KOPT-K1 (cell line): ENCODE measurements at regions not wholly inside any gene's neighbourhood (a gene's known extent, or its start where the extent isn't known, plus 50 kb on each side); places are given as distances from the start of the nearest gene placed in this dataset.

Experiments used
- H3K27ac ChIP-seq: fragments of 200-600 bp; sonication (generic); 2 replicates; pipeline ENCODE4 v1.5.1; 2016; ENCODE audit warnings: antibody characterized with exemption, mild to moderate bottlenecking, low read depth, low read length; ENCODE audit not compliant: poor library complexity, severe bottlenecking
- H3K36me3 ChIP-seq: fragments of 200-600 bp; sonication (generic); 2 replicates; pipeline ENCODE4 v1.5.1; 2017; ENCODE audit warnings: antibody characterized with exemption, mild to moderate bottlenecking, low read length, moderate library complexity; ENCODE audit not compliant: insufficient read depth
- H3K9me3 ChIP-seq: fragments of 200-600 bp; sonication (generic); 2 replicates; pipeline ENCODE4 v1.5.1; 2017; ENCODE audit warnings: antibody characterized with exemption, low read length, mild to moderate bottlenecking; ENCODE audit not compliant: insufficient read depth, poor library complexity, severe bottlenecking

DNA sequence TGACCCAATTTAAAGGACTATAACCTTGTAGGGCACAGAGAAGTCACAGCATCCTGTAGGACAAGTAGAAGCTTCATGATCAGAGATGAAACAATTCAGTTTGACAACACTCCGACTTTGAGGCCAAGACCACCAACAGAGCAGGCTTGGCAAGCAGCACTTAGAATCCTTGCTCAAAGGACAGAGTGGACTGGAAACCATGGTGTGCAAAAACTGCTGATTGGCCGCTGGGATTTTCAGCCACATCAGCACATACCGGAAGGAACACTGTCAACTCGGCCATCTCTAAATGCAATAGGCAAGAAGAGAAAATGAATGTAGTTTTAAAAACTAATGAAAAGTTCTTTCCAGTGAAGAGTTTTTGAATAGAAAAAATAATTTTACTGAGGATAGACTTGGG, 92.0 kb upstream of the PRMT6 start:
- no peaks in the 10 kb centered on the region for H3K9me3 ChIP-seq

GRCh38 chr1:106968644-106969043, 87.8 kb upstream of the PRMT6 start:
- Histone ChIP-seq H3K9me3 (no peaks in the 10 kb centered on the region), H3K27ac (no peak overlapping the region), H3K36me3 (no peaks in the 10 kb centered on the region)

More for the DNA sequence above, 92.0 kb upstream of the PRMT6 start:
- Histone ChIP-seq H3K27ac (no peak overlapping the region), H3K36me3 (no peaks in the 10 kb centered on the region)

DNA sequence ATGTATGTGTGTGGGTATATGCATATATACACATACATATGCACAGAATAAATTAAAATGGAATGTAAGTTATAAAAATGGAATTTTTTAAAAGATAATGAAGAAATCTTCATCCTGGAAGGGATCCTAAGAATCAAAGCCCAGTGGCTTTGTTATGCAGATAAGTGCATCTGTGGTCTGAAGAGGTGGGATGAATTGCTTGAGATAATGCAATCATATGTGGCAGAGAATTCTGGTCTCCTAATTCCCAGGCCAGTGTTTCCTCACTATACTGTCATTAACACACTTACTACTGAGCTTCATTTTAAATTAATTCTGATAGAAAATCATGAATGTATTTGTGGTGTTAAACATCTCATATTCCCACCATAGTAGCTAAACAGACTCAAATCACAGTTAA, 86.7 kb upstream of the PRMT6 start:
- Histone ChIP-seq H3K27ac (no peak overlapping the region), H3K9me3 (no peaks in the 10 kb centered on the region), H3K36me3 (no peaks in the 10 kb centered on the region)

GRCh38 chr1:106972074-106972473, 84.4 kb upstream of the PRMT6 start:
- H3K9me3 ChIP-seq: no peaks in the 10 kb centered on the region
- no peaks in the 10 kb centered on the region for H3K36me3 ChIP-seq

GRCh38 chr1:106975944-106976343, 80.5 kb upstream of the PRMT6 start:
- H3K27ac ChIP-seq: no peak overlapping the region
- no peaks in the 10 kb centered on the region for H3K9me3 ChIP-seq
- H3K36me3 ChIP-seq: no peaks in the 10 kb centered on the region

More at GRCh38 chr1:106972074-106972473, 84.4 kb upstream of the PRMT6 start:
- H3K27ac ChIP-seq: no peak overlapping the region

DNA sequence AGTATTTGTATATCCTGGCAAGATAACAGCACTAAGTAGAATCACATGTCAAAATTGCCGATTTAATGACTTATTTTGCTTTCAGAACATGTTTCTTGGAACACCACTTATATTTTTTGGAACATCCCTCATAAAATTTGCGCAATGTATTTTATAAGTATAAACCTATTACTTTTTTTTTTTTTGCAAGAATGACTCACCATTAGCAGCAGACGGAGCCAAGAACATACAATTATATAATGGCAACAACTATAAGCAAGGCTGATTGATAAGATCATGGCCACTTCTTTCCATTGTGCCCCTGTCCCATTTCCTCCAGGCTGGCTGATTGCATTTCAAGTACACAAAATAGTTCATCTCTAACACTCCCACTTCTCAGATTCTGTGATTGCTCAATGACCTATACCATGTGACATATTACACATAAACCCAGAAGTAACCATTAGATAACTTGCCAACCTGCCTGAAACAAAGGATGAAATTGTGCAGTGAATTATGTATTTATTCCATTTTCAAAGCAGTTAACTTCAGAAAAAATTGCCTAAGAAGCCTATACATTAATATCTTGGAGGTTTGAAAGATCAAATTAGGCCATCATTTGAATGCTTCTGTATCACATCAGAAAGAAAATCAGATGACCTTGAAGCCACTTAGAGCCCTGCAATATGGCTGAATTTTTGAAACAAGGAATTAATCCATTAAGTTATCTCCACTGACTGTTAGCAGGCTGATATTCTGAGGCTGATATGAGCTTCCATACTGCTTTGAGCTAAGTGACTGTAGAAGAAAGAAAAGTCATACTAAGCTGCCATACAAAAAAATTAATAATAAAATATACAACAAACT, 77.8 kb upstream of the PRMT6 start:
- Histone ChIP-seq H3K27ac (no peak overlapping the region), H3K9me3 (no peaks in the 10 kb centered on the region), H3K36me3 (no peaks in the 10 kb centered on the region)

- no peaks in the 10 kb centered on the region for H3K36me3 ChIP-seq
- no peak overlapping the region for H3K27ac ChIP-seq
- no peaks in the 10 kb centered on the region for H3K9me3 ChIP-seq
Observed at GRCh38 chr1:106979371-106979770, 77.1 kb upstream of the PRMT6 start.

- Histone ChIP-seq H3K27ac (no peak overlapping the region), H3K36me3 (no peaks in the 10 kb centered on the region), H3K9me3 (no peaks in the 10 kb centered on the region)
Observed at GRCh38 chr1:106980121-106980520, 76.4 kb upstream of the PRMT6 start.

- Histone ChIP-seq H3K36me3 (no peaks in the 10 kb centered on the region), H3K9me3 (no peaks in the 10 kb centered on the region), H3K27ac (no peak overlapping the region)
Observed at GRCh38 chr1:106984801-106985200, 71.7 kb upstream of the PRMT6 start.

DNA sequence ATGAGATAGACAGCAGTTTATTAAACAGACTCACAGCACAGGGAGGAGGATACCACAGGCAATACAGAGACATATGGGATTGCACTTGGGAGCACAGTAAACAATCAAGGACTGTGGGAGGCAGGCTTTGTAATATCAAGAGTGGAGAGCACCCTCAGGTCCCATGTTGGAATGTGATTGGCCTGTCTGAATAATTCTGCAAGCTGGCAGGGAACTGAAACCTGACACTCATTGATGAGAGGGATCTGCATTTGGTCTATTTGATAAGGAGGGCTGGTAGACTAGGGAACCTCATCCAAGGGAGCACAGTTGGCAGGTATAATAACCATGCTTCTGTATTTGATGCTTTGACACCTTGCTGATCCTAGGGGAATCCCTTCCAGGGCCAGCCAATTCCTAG, 69.9 kb upstream of the PRMT6 start:
- Histone ChIP-seq H3K27ac (no peak overlapping the region), H3K36me3 (no peaks in the 10 kb centered on the region), H3K9me3 (no peaks in the 10 kb centered on the region)

- H3K36me3 ChIP-seq: no peaks in the 10 kb centered on the region
- H3K27ac ChIP-seq: no peak overlapping the region
- no peaks in the 10 kb centered on the region for H3K9me3 ChIP-seq
Observed at GRCh38 chr1:106995970-106996369, 60.5 kb upstream of the PRMT6 start.

- Histone ChIP-seq H3K36me3 (no peaks in the 10 kb centered on the region), H3K27ac (no peak overlapping the region), H3K9me3 (no peaks in the 10 kb centered on the region)
Observed at GRCh38 chr1:106998431-106999002, 58.0 kb upstream of the PRMT6 start.

- H3K27ac ChIP-seq: no peak overlapping the region
Observed at GRCh38 chr1:107000902-107001301, 55.6 kb upstream of the PRMT6 start.

GRCh38 chr1:107003972-107004371, 52.5 kb upstream of the PRMT6 start:
- H3K36me3 ChIP-seq: no peaks in the 10 kb centered on the region
- no peaks in the 10 kb centered on the region for H3K9me3 ChIP-seq
- no peak overlapping the region for H3K27ac ChIP-seq

More at GRCh38 chr1:107000902-107001301, 55.6 kb upstream of the PRMT6 start:
- Histone ChIP-seq H3K36me3 (no peaks in the 10 kb centered on the region), H3K9me3 (no peaks in the 10 kb centered on the region)

DNA sequence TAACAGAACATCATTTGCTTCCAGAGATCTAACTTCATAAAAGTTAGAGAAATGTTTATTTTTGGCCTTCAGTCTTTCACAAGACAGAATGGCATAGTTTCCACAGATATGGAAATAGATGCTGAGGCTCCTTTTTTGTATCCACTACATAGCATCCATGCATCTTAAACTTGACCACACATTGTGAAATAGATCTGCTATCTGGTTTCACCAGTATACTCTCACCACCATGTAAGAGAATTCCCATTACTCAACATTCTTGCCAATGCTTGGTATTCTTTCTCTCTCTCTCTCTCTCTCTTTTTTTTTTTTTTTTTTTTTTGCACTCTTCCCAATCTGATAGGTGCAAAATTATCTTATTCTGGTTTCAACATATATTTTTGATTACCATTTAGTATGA, 52.1 kb upstream of the PRMT6 start:
- Histone ChIP-seq H3K27ac (no peak overlapping the region), H3K36me3 (no peaks in the 10 kb centered on the region), H3K9me3 (no peaks in the 10 kb centered on the region)
